DND-41 (cell line): ENCODE measurements at regions not wholly inside any gene's neighbourhood (a gene's known extent, or its start where the extent isn't known, plus 50 kb on each side); places are given as distances from the start of the nearest gene placed in this dataset.

Source experiments
- ATAC-seq: fragments of 200-7000 bp; cut with Tn5 transposase; 3 replicates; pipeline ENCODE4 v1.9.1; 2021; ENCODE audit warnings: low read depth; ENCODE audit not compliant: insufficient read depth
- DNase-seq: peaks from one replicate; pipeline ENCODE4 v3.0.0-alpha.2; 2020
- H2AFZ ChIP-seq: 2 replicates; pipeline ENCODE4 v1.6.0; 2012; ENCODE audit warnings: low read depth, low read length
- H3K27ac ChIP-seq: 2 replicates; pipeline ENCODE4 v1.5.1; 2012; ENCODE audit warnings: low read length, inconsistent platforms
- H3K27me3 ChIP-seq: fragments of 200-600 bp; sonication (generic); 2 replicates; pipeline ENCODE4 v1.6.0; 2012; ENCODE audit warnings: low read length, mild to moderate bottlenecking, inconsistent platforms; ENCODE audit not compliant: insufficient read depth, poor library complexity
- H3K36me3 ChIP-seq: 2 replicates; pipeline ENCODE4 v1.5.1; 2012; ENCODE audit warnings: low read length, inconsistent platforms; ENCODE audit not compliant: insufficient read depth
- H3K4me1 ChIP-seq: 2 replicates; pipeline ENCODE4 v1.5.1; 2012; ENCODE audit warnings: mild to moderate bottlenecking, low read length; ENCODE audit not compliant: insufficient read depth
- H3K4me2 ChIP-seq: 2 replicates; pipeline ENCODE4 v1.6.0; 2012; ENCODE audit warnings: mild to moderate bottlenecking, moderate library complexity, low read length, inconsistent platforms; ENCODE audit not compliant: insufficient read depth
- H3K4me3 ChIP-seq, 2 experiments: fragments of 200-600 bp in 1 of 2; shearing (Covaris generic) in 1 of 2; 2 replicates each; pipeline ENCODE4 v1.5.1; 2012 to 2016; ENCODE audit warnings: inconsistent platforms in 2 of 2, low read length in 2 of 2, mild to moderate bottlenecking in 2 of 2, low read depth in 1 of 2, moderate library complexity in 1 of 2
- H3K79me2 ChIP-seq: 2 replicates; pipeline ENCODE4 v1.6.0; 2012; ENCODE audit warnings: low read length, inconsistent platforms; ENCODE audit not compliant: insufficient read depth
- H3K9ac ChIP-seq: 2 replicates; pipeline ENCODE4 v1.6.0; 2012; ENCODE audit warnings: low read depth, mild to moderate bottlenecking, inconsistent platforms, low read length, moderate library complexity
- H3K9me3 ChIP-seq: 2 replicates; pipeline ENCODE4 v1.5.1; 2012; ENCODE audit warnings: low read length, moderate library complexity, mild to moderate bottlenecking, inconsistent platforms; ENCODE audit not compliant: insufficient read depth, severe bottlenecking
- H4K20me1 ChIP-seq: 2 replicates; pipeline ENCODE4 v1.6.0; 2012; ENCODE audit warnings: low read length; ENCODE audit not compliant: insufficient read depth
- CTCF ChIP-seq: IDR thresholded peaks from 2 replicates; pipeline ENCODE4 v1.5.1; 2012; ENCODE audit warnings: borderline replicate concordance, low read length, moderate library complexity, mild to moderate bottlenecking; ENCODE audit not compliant: poor library complexity, severe bottlenecking; ENCODE audit errors: extremely low read depth
- EZH2 ChIP-seq: IDR thresholded peaks from 3 replicates; pipeline ENCODE4 v1.6.1; 2012; ENCODE audit warnings: borderline replicate concordance, low read depth, mild to moderate bottlenecking, moderate library complexity, low read length, inconsistent platforms; ENCODE audit not compliant: severe bottlenecking

- no peak for ATAC-seq
- TF ChIP-seq EZH2 = no peak
- H4K20me1 ChIP-seq = no peaks in the 10 kb centered on the region
Measured at GRCh38 chr6:167651318-167652041, 175.2 kb upstream of the AFDN start.

GRCh38 chr6:167652042-167652700 lies 174.5 kb upstream of the AFDN start:
- TF ChIP-seq CTCF (no peak), EZH2 (no peak)
- no peaks in the 10 kb centered on the region for H3K36me3 ChIP-seq
- no peak overlapping the region for H3K27ac ChIP-seq
- no peaks in the 10 kb centered on the region for H3K4me1 ChIP-seq
- no peaks in the 10 kb centered on the region for H4K20me1 ChIP-seq
- no peaks in the 10 kb centered on the region for H3K27me3 ChIP-seq
- no peak overlapping the region for H3K4me2 ChIP-seq
- no peak overlapping the region for H3K4me3 ChIP-seq
- ATAC-seq (no peak), DNase-seq (no peak)
- H2AFZ ChIP-seq = no peak overlapping the region
- no peaks in the 10 kb centered on the region for H3K79me2 ChIP-seq
- H3K9ac ChIP-seq = no peak overlapping the region
- peaks cover 6% of the 10 kb centered on the region for H3K9me3 ChIP-seq

More at GRCh38 chr6:167651318-167652041, 175.2 kb upstream of the AFDN start:
- Histone ChIP-seq H3K4me1 (no peaks in the 10 kb centered on the region), H3K4me2 (no peak overlapping the region), H3K9me3 (peaks cover 6% of the 10 kb centered on the region), H3K27me3 (no peaks in the 10 kb centered on the region), H2AFZ (no peak overlapping the region), H3K79me2 (no peaks in the 10 kb centered on the region), H3K4me3 (no peak overlapping the region), H3K9ac (no peak overlapping the region), H3K27ac (no peak overlapping the region), H3K36me3 (no peaks in the 10 kb centered on the region)
- DNase-seq = no peak

DNA sequence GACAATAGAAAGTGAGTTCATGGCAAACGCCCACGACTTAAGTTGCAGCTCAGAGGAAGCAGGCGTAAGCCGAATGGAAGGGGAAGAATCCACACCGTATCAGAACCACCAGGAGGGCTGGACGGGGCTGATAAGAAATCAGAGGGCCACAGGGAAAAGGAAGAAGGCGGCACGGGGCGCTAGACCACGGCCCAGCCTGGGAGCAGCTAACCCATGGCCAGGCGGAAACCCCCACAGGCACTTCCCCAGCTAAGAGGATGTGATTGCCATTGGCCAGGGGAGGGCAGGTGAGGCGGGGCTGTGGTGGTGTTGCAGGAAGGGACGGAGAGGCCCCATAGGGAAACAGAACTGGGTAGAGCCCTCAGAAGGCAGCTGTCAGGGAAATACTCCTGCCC lies 174.0 kb upstream of the AFDN start:
- no peak overlapping the region for H3K4me2 ChIP-seq
- H3K9ac ChIP-seq = no peak overlapping the region
- H3K27ac ChIP-seq = no peak overlapping the region
- no peaks in the 10 kb centered on the region for H3K27me3 ChIP-seq
- H3K9me3 ChIP-seq = peaks cover 6% of the 10 kb centered on the region
- H2AFZ ChIP-seq = no peak overlapping the region
- no peaks in the 10 kb centered on the region for H3K79me2 ChIP-seq
- H3K4me1 ChIP-seq = no peaks in the 10 kb centered on the region
- H4K20me1 ChIP-seq = no peaks in the 10 kb centered on the region
- ATAC-seq (no peak), DNase-seq (no peak)
- no peak overlapping the region for H3K4me3 ChIP-seq
- TF ChIP-seq CTCF (no peak), EZH2 (no peak)
- no peaks in the 10 kb centered on the region for H3K36me3 ChIP-seq

- Histone ChIP-seq H3K4me1 (no peaks in the 10 kb centered on the region), H3K36me3 (no peaks in the 10 kb centered on the region), H3K9ac (no peak overlapping the region), H4K20me1 (no peaks in the 10 kb centered on the region), H3K4me2 (no peak overlapping the region), H2AFZ (no peak overlapping the region), H3K9me3 (peaks cover 6% of the 10 kb centered on the region), H3K4me3 (no peak overlapping the region), H3K79me2 (no peaks in the 10 kb centered on the region), H3K27me3 (no peaks in the 10 kb centered on the region), H3K27ac (no peak overlapping the region)
- TF ChIP-seq EZH2 (no peak), CTCF (no peak)
- ATAC-seq (no peak), DNase-seq (no peak)
Measured at GRCh38 chr6:167653561-167653960, 173.2 kb upstream of the AFDN start.
